HepG2 (cell line): ENCODE measurements at regions not wholly inside any gene's neighbourhood (a gene's known extent, or its start where the extent isn't known, plus 50 kb on each side); places are given as distances from the start of the nearest gene placed in this dataset.

Experiments used
- BRCA1 ChIP-seq: sonication (generic); formaldehyde crosslinking; IDR thresholded peaks from 2 replicates; pipeline ENCODE4 v1.4.0; 2020; ENCODE audit warnings: missing genetic modification reagents
- FOSL2 ChIP-seq: sonication (generic); formaldehyde crosslinking; IDR thresholded peaks from 2 replicates; pipeline ENCODE4 v1.4.0; 2020; ENCODE audit warnings: missing genetic modification reagents
- FOXC1 ChIP-seq: sonication (generic); formaldehyde crosslinking; IDR thresholded peaks from 2 replicates; pipeline ENCODE4 v1.8.0; 2022; ENCODE audit warnings: mild to moderate bottlenecking, missing genetic modification reagents, borderline replicate concordance
- FOXK1 ChIP-seq: sonication (generic); formaldehyde crosslinking; IDR thresholded peaks from 2 replicates; pipeline ENCODE4 v1.4.0; 2020; ENCODE audit warnings: low read depth, missing genetic modification reagents, borderline replicate concordance
- HDAC2 ChIP-seq: sonication (generic); formaldehyde crosslinking; IDR thresholded peaks from 2 replicates; pipeline ENCODE4 v1.4.0; 2020; ENCODE audit warnings: missing genetic modification reagents
- HNF4G ChIP-seq, 2 experiments: sonication (generic) in 1 of 2; formaldehyde crosslinking in 1 of 2; IDR thresholded peaks; 2 replicates each; pipeline versions ENCODE4 v1.4.0 to v1.6.1; 2011 to 2020; ENCODE audit warnings: borderline replicate concordance in 2 of 2, low read depth in 2 of 2, mild to moderate bottlenecking in 2 of 2, low read length in 1 of 2, missing genetic modification reagents in 1 of 2, moderate library complexity in 1 of 2
- KDM6A ChIP-seq: IDR thresholded peaks from 2 replicates; pipeline ENCODE4 v1.6.1; 2016; ENCODE audit warnings: low read depth
- LCORL ChIP-seq, 2 experiments: fragments of 450-650 bp in 1 of 2; sonication (generic) in 1 of 2; formaldehyde crosslinking in 1 of 2; IDR thresholded peaks; 2 replicates each; pipeline versions ENCODE4 v1.5.0 to v1.6.1; 2017 to 2020; ENCODE audit warnings: antibody characterized with exemption in 1 of 2, missing genetic modification reagents in 1 of 2
- MED1 ChIP-seq: sonication (generic); formaldehyde crosslinking; IDR thresholded peaks from 2 replicates; pipeline ENCODE4 v1.4.0; 2020; ENCODE audit warnings: missing genetic modification reagents
- ZBTB1 ChIP-seq: sonication (generic); formaldehyde crosslinking; IDR thresholded peaks from 2 replicates; pipeline ENCODE4 v1.4.0; 2020; ENCODE audit warnings: missing genetic modification reagents, borderline replicate concordance
- ZFX ChIP-seq: sonication (generic); formaldehyde crosslinking; IDR thresholded peaks from 2 replicates; pipeline ENCODE4 v1.4.0; 2020; ENCODE audit warnings: mild to moderate bottlenecking, low read depth, missing genetic modification reagents, moderate library complexity
- ZKSCAN5 ChIP-seq: sonication (generic); formaldehyde crosslinking; IDR thresholded peaks from 2 replicates; pipeline ENCODE4 v1.5.1; 2020; ENCODE audit warnings: mild to moderate bottlenecking, missing genetic modification reagents
- ZMYM4 ChIP-seq: sonication (generic); formaldehyde crosslinking; IDR thresholded peaks from 2 replicates; pipeline ENCODE4 v1.8.1; 2023; ENCODE audit warnings: mild to moderate bottlenecking, missing genetic modification reagents
- ZNF331 ChIP-seq: sonication (generic); formaldehyde crosslinking; IDR thresholded peaks from 2 replicates; pipeline ENCODE4 v1.4.0; 2020; ENCODE audit warnings: missing genetic modification reagents
- ZNF629 ChIP-seq: sonication (generic); formaldehyde crosslinking; conservative IDR thresholded peaks from 2 replicates; pipeline ENCODE4 v1.5.0; 2020; ENCODE audit warnings: missing genetic modification reagents
- TF ChIP-seq, protein P1 (sequence below): sonication (generic); formaldehyde crosslinking; IDR thresholded peaks from 2 replicates; pipeline ENCODE4 v1.4.0; 2020; ENCODE audit warnings: mild to moderate bottlenecking, missing genetic modification reagents
- TF ChIP-seq, protein P2 (sequence below): IDR thresholded peaks from 2 replicates; pipeline ENCODE4 v1.6.1; 2016
- TF ChIP-seq, protein P3 (sequence below): sonication (generic); formaldehyde crosslinking; IDR thresholded peaks from 2 replicates; pipeline ENCODE4 v1.4.0; 2020; ENCODE audit warnings: mild to moderate bottlenecking, missing genetic modification reagents
- TF ChIP-seq, protein P4 (sequence below): IDR thresholded peaks from 2 replicates; pipeline ENCODE4 v1.6.1; 2012; ENCODE audit warnings: low read depth, low read length, improper control_type of control experiment
- TF ChIP-seq, protein P5 (sequence below): IDR thresholded peaks from 2 replicates; pipeline ENCODE4 v1.6.1; 2016; ENCODE audit warnings: control low read depth

DNA sequence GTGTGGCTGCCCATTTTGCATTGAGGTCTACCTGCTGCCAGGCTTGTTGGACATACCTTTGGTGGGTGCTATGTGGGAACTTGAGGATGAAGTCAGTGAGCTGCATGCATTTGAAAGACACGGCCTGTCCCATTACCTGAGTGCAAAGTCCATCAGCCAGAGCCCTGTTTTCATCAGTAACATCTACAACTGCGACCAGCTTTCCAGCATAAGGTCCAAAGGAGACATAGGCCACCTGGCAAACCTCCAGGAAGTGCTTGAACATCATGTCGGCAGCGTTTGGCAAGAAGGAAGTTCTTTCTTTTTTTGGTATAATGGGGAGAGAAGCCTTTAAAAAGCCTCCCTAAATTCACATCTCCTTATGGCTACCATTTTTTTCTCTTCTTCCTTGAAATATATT lies 143.1 kb downstream of the FAM161A start (continued):
- no peak for TF ChIP-seq LCORL (IDR thresholded peaks at IDR 0.05)
- peak; percentile 77 for TF ChIP-seq LCORL (CRISPR knock-in tag; IDR thresholded peaks at IDR 0.05)
- TF ChIP-seq, protein P1, sequence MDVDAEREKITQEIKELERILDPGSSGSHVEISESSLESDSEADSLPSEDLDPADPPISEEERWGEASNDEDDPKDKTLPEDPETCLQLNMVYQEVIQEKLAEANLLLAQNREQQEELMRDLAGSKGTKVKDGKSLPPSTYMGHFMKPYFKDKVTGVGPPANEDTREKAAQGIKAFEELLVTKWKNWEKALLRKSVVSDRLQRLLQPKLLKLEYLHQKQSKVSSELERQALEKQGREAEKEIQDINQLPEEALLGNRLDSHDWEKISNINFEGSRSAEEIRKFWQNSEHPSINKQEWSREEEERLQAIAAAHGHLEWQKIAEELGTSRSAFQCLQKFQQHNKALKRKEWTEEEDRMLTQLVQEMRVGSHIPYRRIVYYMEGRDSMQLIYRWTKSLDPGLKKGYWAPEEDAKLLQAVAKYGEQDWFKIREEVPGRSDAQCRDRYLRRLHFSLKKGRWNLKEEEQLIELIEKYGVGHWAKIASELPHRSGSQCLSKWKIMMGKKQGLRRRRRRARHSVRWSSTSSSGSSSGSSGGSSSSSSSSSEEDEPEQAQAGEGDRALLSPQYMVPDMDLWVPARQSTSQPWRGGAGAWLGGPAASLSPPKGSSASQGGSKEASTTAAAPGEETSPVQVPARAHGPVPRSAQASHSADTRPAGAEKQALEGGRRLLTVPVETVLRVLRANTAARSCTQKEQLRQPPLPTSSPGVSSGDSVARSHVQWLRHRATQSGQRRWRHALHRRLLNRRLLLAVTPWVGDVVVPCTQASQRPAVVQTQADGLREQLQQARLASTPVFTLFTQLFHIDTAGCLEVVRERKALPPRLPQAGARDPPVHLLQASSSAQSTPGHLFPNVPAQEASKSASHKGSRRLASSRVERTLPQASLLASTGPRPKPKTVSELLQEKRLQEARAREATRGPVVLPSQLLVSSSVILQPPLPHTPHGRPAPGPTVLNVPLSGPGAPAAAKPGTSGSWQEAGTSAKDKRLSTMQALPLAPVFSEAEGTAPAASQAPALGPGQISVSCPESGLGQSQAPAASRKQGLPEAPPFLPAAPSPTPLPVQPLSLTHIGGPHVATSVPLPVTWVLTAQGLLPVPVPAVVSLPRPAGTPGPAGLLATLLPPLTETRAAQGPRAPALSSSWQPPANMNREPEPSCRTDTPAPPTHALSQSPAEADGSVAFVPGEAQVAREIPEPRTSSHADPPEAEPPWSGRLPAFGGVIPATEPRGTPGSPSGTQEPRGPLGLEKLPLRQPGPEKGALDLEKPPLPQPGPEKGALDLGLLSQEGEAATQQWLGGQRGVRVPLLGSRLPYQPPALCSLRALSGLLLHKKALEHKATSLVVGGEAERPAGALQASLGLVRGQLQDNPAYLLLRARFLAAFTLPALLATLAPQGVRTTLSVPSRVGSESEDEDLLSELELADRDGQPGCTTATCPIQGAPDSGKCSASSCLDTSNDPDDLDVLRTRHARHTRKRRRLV = no peak
- peak; percentile 49; the same call in 1 of the 2 replicates for TF ChIP-seq FOXK1
- TF ChIP-seq MED1 (CRISPR knock-in tag) = peak; percentile 40; the same call in 1 of the 2 replicates
- TF ChIP-seq KDM6A (CRISPR knock-in tag) = peak; percentile 48; the same call in 1 of the 2 replicates
- no peak for TF ChIP-seq ZBTB1 (CRISPR knock-in tag)
- TF ChIP-seq HDAC2 (CRISPR knock-in tag) = 0 out of 2 replicates have a peak, but pooled peaks have one; percentile 28
- TF ChIP-seq, protein P2, sequence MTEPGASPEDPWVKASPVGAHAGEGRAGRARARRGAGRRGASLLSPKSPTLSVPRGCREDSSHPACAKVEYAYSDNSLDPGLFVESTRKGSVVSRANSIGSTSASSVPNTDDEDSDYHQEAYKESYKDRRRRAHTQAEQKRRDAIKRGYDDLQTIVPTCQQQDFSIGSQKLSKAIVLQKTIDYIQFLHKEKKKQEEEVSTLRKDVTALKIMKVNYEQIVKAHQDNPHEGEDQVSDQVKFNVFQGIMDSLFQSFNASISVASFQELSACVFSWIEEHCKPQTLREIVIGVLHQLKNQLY (CRISPR knock-in tag) = peak; percentile 49; the same call in 1 of the 2 replicates
- TF ChIP-seq BRCA1 (CRISPR knock-in tag) = no peak
- TF ChIP-seq, protein P3, sequence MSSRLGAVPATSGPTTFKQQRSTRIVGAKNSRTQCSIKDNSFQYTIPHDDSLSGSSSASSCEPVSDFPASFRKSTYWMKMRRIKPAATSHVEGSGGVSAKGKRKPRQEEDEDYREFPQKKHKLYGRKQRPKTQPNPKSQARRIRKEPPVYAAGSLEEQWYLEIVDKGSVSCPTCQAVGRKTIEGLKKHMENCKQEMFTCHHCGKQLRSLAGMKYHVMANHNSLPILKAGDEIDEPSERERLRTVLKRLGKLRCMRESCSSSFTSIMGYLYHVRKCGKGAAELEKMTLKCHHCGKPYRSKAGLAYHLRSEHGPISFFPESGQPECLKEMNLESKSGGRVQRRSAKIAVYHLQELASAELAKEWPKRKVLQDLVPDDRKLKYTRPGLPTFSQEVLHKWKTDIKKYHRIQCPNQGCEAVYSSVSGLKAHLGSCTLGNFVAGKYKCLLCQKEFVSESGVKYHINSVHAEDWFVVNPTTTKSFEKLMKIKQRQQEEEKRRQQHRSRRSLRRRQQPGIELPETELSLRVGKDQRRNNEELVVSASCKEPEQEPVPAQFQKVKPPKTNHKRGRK (CRISPR knock-in tag) = no peak
- TF ChIP-seq ZNF629 = 0 out of 2 replicates have a peak, but pooled peaks have one; percentile 33
- TF ChIP-seq ZFX (CRISPR knock-in tag) = peak; percentile 47; the same call in 1 of the 2 replicates
- TF ChIP-seq, protein P4, sequence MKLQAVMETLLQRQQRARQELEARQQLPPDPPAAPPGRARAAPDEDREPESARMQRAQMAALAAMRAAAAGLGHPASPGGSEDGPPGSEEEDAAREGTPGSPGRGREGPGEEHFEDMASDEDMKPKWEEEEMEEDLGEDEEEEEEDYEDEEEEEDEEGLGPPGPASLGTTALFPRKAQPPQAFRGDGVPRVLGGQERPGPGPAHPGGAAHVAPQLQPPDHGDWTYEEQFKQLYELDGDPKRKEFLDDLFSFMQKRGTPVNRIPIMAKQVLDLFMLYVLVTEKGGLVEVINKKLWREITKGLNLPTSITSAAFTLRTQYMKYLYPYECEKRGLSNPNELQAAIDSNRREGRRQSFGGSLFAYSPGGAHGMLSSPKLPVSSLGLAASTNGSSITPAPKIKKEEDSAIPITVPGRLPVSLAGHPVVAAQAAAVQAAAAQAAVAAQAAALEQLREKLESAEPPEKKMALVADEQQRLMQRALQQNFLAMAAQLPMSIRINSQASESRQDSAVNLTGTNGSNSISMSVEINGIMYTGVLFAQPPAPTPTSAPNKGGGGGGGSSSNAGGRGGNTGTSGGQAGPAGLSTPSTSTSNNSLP = no peak
- peak; percentile 38; the same call in 1 of the 2 replicates for TF ChIP-seq ZMYM4
- TF ChIP-seq, protein P5, sequence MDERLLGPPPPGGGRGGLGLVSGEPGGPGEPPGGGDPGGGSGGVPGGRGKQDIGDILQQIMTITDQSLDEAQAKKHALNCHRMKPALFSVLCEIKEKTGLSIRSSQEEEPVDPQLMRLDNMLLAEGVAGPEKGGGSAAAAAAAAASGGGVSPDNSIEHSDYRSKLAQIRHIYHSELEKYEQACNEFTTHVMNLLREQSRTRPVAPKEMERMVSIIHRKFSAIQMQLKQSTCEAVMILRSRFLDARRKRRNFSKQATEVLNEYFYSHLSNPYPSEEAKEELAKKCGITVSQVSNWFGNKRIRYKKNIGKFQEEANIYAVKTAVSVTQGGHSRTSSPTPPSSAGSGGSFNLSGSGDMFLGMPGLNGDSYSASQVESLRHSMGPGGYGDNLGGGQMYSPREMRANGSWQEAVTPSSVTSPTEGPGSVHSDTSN = no peak
- TF ChIP-seq FOSL2 = 0 out of 2 replicates have a peak, but pooled peaks have one; percentile 19
- TF ChIP-seq ZKSCAN5 (CRISPR knock-in tag) = no peak
- peak; percentile 83 for TF ChIP-seq HNF4G (IDR thresholded peaks at IDR 0.05; ENCODE audit: borderline replicate concordance, low read depth, low read length)
- peak; percentile 71; the same call in 1 of the 2 replicates for TF ChIP-seq HNF4G (CRISPR knock-in tag; IDR thresholded peaks at IDR 0.05; ENCODE audit: borderline replicate concordance, low read depth)
- peak; percentile 18; the same call in 1 of the 2 replicates for TF ChIP-seq ZNF331 (CRISPR knock-in tag)
- no peak for TF ChIP-seq FOXC1 (CRISPR knock-in tag)
